OCI-LY1 (cell line): ENCODE measurements at regions not wholly inside any gene's neighbourhood (a gene's known extent, or its start where the extent isn't known, plus 50 kb on each side); places are given as distances from the start of the nearest gene placed in this dataset.

Source experiments
- EZH2 ChIP-seq: fragments of 200-600 bp; sonication (generic), shearing (Covaris generic); IDR thresholded peaks from 2 replicates; pipeline ENCODE4 v1.8.0; 2017; ENCODE audit warnings: borderline replicate concordance, mixed run types, mild to moderate bottlenecking, antibody characterized with exemption, low read length, moderate library complexity, mixed read lengths
- TF ChIP-seq, protein P1 (sequence below): fragments of 200-600 bp; sonication (generic), shearing (Covaris generic); IDR thresholded peaks from 2 replicates; pipeline ENCODE4 v1.5.1; 2017; ENCODE audit warnings: mild to moderate bottlenecking, antibody characterized with exemption, low read length, moderate library complexity, mixed read lengths

GRCh38 chr5:85288914-85289313, 904.2 kb upstream of the EDIL3 start:
- TF ChIP-seq, protein P1, sequence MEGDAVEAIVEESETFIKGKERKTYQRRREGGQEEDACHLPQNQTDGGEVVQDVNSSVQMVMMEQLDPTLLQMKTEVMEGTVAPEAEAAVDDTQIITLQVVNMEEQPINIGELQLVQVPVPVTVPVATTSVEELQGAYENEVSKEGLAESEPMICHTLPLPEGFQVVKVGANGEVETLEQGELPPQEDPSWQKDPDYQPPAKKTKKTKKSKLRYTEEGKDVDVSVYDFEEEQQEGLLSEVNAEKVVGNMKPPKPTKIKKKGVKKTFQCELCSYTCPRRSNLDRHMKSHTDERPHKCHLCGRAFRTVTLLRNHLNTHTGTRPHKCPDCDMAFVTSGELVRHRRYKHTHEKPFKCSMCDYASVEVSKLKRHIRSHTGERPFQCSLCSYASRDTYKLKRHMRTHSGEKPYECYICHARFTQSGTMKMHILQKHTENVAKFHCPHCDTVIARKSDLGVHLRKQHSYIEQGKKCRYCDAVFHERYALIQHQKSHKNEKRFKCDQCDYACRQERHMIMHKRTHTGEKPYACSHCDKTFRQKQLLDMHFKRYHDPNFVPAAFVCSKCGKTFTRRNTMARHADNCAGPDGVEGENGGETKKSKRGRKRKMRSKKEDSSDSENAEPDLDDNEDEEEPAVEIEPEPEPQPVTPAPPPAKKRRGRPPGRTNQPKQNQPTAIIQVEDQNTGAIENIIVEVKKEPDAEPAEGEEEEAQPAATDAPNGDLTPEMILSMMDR, result no peak
- TF ChIP-seq EZH2, result no peak
